ENCODE measurements at regions not wholly inside any gene's neighbourhood (a gene's known extent, or its start where the extent isn't known, plus 50 kb on each side); places are given as distances from the start of the nearest gene placed in this dataset.

DNA sequence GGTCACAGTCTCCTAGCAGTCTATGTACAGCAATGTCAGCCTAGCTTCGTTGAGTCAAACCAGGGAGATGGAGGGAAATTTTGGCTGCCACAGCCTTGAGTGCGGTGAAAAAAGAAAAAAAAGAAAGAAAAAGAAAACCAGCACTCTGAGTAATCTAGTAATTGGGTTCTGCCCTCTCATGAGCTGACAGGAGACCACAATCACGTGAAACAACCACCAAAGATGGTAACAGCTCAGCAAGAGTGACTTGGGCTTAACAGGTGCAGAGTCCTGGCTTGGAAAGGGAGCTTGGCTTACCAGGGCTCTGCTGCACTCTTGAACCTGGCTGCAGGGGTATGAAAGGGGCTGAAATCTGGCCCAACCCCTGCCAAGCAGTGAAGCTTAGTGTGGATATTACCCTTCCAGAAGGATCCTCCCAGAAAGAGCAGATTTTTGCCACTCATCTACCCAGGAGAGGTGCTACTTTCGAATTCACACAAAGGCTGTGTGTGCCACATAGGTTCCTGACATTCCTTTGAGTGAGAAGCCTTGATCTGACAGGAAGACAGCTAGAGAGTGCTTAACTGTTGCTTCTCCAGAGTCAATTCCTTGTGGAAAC lies 350.3 kb downstream of the PTTG2 start:
- TF ChIP-seq, protein P1, sequence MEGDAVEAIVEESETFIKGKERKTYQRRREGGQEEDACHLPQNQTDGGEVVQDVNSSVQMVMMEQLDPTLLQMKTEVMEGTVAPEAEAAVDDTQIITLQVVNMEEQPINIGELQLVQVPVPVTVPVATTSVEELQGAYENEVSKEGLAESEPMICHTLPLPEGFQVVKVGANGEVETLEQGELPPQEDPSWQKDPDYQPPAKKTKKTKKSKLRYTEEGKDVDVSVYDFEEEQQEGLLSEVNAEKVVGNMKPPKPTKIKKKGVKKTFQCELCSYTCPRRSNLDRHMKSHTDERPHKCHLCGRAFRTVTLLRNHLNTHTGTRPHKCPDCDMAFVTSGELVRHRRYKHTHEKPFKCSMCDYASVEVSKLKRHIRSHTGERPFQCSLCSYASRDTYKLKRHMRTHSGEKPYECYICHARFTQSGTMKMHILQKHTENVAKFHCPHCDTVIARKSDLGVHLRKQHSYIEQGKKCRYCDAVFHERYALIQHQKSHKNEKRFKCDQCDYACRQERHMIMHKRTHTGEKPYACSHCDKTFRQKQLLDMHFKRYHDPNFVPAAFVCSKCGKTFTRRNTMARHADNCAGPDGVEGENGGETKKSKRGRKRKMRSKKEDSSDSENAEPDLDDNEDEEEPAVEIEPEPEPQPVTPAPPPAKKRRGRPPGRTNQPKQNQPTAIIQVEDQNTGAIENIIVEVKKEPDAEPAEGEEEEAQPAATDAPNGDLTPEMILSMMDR (IDR thresholded peaks at IDR 0.05): no peak
- H3K4me2 ChIP-seq (ENCODE audit: low read length): no peak overlapping the region

DNA sequence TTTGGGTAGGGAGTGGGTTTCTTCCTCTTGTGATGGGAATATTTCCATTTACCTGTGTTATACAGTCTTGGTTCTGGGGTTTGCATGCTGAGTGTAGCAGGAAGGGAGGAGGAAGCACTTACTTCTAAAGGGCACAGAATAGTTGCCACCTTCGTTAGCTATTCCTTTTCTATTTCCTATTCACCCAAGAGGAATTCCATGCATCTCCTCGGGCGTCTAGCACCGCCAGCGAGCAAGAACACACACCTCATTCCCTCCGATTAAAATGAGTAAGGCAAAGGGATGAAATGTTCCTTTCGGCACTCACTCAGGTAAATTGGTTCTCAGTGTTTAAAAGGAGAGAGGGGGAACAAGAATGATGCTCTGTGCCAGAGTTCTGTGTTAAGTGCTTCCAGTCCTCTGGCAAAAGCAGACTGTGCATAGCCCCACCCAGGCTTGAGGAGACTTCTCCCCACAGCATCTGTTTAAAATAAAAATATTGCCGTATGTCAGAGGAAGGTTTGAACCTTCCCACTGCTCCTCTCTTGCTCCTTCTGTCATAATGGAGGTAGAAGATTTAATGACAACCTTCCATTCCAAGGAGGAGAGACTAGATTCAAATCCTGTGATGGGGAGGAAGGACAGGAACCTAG lies 351.4 kb downstream of the PTTG2 start:
- Histone ChIP-seq H3K79me2 (no peaks in the 10 kb centered on the region), H3K9ac (no peak overlapping the region), H3K4me3 (ENCODE audit: low read depth, low read length) (no peak overlapping the region), H3K36me3 (ENCODE audit: control insufficient read depth, insufficient read depth, low read length) (no peaks in the 10 kb centered on the region), H3K9me3 (ENCODE audit: control insufficient read depth, low read length) (no peaks in the 10 kb centered on the region), H3K4me2 (ENCODE audit: low read length) (no peak overlapping the region), H3K27me3 (ENCODE audit: control insufficient read depth, insufficient read depth, low read length) (no peaks in the 10 kb centered on the region), H2AFZ (no peak overlapping the region), H3K4me1 (peaks cover 2% of the 10 kb centered on the region), H3K27ac (no peak overlapping the region)
- TF ChIP-seq, protein P1 (IDR thresholded peaks at IDR 0.05): no peak

More for the DNA sequence above, 350.3 kb downstream of the PTTG2 start:
- H3K4me1 ChIP-seq: peaks cover 2% of the 10 kb centered on the region
- H2AFZ ChIP-seq: peak overlapping the region; percentile 35
- no peaks in the 10 kb centered on the region for H3K27me3 ChIP-seq (ENCODE audit: control insufficient read depth, insufficient read depth, low read length)
- no peaks in the 10 kb centered on the region for H3K79me2 ChIP-seq
- H3K9ac ChIP-seq: no peak overlapping the region
- no peaks in the 10 kb centered on the region for H3K36me3 ChIP-seq (ENCODE audit: control insufficient read depth, insufficient read depth, low read length)
- H3K27ac ChIP-seq: no peak overlapping the region
- no peak overlapping the region for H3K4me3 ChIP-seq (ENCODE audit: low read depth, low read length)
- H3K9me3 ChIP-seq (ENCODE audit: control insufficient read depth, low read length): no peaks in the 10 kb centered on the region

DNA sequence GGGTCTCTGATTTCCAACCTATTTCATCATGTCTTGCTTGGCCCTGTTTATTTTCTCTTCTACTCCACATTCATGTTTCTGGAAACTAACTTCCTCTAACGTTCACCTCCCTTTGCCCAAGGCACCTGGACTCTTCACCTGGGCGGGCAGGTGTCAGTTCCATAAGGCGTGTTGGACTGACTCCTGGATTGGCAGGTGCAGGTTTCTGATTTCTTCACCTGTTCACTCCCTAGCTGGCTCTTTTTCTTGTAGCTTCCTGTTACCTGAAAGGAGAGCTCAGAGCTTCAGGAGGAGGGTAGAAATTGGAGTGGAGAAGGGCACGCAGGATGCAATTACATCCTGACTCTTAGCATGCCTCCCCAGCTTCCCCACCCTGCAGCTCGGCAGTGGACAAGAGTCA lies 350.8 kb upstream of the KLF3 start:
- Histone ChIP-seq H3K79me2 (no peaks in the 10 kb centered on the region), H3K4me2 (ENCODE audit: low read length) (no peak overlapping the region), H3K9ac (no peak overlapping the region), H3K27me3 (ENCODE audit: control insufficient read depth, insufficient read depth, low read length) (no peaks in the 10 kb centered on the region), H3K27ac (no peak overlapping the region), H3K9me3 (ENCODE audit: control insufficient read depth, low read length) (no peaks in the 10 kb centered on the region), H3K4me3 (ENCODE audit: low read depth, low read length) (no peak overlapping the region), H3K36me3 (ENCODE audit: control insufficient read depth, insufficient read depth, low read length) (no peaks in the 10 kb centered on the region), H2AFZ (peak overlapping the region; percentile 38), H3K4me1 (peaks cover 2% of the 10 kb centered on the region)
- TF ChIP-seq, protein P1 (IDR thresholded peaks at IDR 0.05): no peak

DNA sequence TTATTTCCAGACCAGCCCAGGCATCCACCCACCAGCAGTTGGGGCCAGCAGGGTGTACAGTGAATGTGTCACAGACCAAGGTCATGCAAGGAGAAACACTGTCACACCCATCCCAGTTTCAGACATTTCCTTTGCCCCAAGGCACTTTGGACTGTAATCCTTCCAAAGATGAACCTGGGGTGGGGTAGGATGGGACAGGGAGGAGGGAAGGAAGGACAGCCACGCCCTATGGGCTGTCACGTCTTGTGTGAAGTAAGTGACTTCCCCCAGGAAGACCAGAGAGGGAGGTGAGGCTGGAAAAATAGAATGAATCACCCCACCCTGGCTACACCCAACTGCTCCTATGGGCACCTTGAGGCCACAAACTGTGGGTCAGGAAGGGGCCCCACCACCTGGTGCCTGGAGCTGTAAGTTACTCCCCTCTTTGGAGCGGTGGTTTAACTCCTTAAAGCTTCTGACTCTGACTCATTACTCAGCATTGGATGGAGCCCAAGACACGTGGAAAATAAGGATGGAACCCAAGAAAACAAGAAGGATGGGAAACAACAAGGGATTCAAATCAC lies 349.9 kb upstream of the KLF3 start:
- Histone ChIP-seq H3K9me3 (ENCODE audit: control insufficient read depth, low read length) (no peaks in the 10 kb centered on the region), H3K27ac (no peak overlapping the region), H3K27me3 (ENCODE audit: control insufficient read depth, insufficient read depth, low read length) (no peaks in the 10 kb centered on the region), H3K4me3 (ENCODE audit: low read depth, low read length) (no peak overlapping the region), H3K36me3 (ENCODE audit: control insufficient read depth, insufficient read depth, low read length) (no peaks in the 10 kb centered on the region), H3K9ac (no peak overlapping the region), H2AFZ (no peak overlapping the region), H3K4me2 (ENCODE audit: low read length) (no peak overlapping the region), H3K4me1 (peaks cover 2% of the 10 kb centered on the region), H3K79me2 (no peaks in the 10 kb centered on the region)
- TF ChIP-seq, protein P1 (IDR thresholded peaks at IDR 0.05): no peak
